WI38 (cell line): ENCODE measurements at regions not wholly inside any gene's neighbourhood (a gene's known extent, or its start where the extent isn't known, plus 50 kb on each side); places are given as distances from the start of the nearest gene placed in this dataset.

Experiments used
- H3K4me3 ChIP-seq: 2 replicates; pipeline ENCODE4 v1.5.1; 2011; ENCODE audit warnings: low read depth, mild to moderate bottlenecking, control low read depth, low read length
- TF ChIP-seq, protein P1 (sequence below): IDR thresholded peaks from 2 replicates; pipeline ENCODE4 v1.5.1; 2012; ENCODE audit warnings: low read depth, mild to moderate bottlenecking, control low read depth, low read length

DNA sequence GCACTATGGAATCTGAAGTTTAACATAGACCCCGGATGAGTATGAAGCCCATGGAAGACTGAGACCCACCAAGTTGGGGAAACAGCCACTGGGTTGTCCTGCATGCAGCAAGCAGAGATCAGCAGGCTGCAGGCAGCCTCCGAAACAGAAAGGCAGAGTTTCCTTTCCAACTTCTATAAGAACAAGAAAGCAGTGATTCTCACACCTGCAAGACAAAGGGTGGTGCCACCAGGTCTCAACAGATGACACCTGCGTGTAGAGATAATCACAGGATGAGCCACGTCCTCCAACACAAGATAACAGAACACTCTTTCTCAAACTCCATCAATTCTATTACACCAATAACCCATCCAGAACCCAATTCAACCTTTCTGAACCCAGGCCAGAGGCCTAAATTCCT is 457.9 kb downstream of the FOXO1 start:
- TF ChIP-seq, protein P1, sequence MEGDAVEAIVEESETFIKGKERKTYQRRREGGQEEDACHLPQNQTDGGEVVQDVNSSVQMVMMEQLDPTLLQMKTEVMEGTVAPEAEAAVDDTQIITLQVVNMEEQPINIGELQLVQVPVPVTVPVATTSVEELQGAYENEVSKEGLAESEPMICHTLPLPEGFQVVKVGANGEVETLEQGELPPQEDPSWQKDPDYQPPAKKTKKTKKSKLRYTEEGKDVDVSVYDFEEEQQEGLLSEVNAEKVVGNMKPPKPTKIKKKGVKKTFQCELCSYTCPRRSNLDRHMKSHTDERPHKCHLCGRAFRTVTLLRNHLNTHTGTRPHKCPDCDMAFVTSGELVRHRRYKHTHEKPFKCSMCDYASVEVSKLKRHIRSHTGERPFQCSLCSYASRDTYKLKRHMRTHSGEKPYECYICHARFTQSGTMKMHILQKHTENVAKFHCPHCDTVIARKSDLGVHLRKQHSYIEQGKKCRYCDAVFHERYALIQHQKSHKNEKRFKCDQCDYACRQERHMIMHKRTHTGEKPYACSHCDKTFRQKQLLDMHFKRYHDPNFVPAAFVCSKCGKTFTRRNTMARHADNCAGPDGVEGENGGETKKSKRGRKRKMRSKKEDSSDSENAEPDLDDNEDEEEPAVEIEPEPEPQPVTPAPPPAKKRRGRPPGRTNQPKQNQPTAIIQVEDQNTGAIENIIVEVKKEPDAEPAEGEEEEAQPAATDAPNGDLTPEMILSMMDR, result no peak
- H3K4me3 ChIP-seq, result no peak overlapping the region

- TF ChIP-seq, protein P1, result no peak
- no peak overlapping the region for H3K4me3 ChIP-seq
Observed at GRCh38 chr13:40210865-40211585, 455.4 kb downstream of the FOXO1 start.

GRCh38 chr13:40211586-40211968 is 454.9 kb downstream of the FOXO1 start:
- TF ChIP-seq, protein P1, result no peak
- no peak overlapping the region for H3K4me3 ChIP-seq

DNA sequence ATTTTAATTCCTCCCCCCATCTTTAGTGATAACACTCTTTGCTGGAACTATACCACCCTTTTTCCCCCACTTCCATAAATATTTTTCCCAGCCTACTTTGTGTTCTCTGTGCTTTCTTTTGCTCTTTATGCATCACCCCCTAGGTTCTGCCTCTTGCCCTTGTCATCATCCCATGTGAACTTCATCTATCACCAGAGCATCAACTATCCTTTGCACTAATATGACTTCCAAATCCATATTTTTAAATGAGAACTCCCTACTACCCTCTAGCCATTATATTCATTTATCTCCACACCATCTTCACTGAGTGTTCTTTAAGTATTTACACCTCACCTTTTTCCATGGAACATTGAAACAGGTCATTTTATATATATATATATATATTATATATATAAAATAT is 452.7 kb downstream of the FOXO1 start:
- H3K4me3 ChIP-seq, result no peak overlapping the region
- TF ChIP-seq, protein P1, result no peak

DNA sequence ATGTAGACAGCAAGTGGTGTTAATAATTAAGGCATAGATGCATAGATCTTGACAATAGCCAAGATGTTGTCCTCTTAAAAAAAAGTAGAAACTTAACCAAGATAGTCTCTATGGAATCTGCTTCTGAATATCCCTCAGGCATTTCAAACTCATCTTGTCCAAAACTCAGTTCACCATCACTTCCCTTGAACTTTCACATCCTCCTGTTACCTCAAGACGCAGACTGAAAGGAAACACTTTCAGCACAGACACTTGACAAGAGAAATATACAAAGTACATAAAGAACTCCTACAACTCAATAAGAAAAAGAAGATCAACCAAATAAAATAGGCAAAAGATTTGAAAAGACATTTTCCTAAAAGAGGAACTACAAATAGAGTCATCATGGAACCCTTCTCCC is 451.1 kb downstream of the FOXO1 start:
- H3K4me3 ChIP-seq, result no peak overlapping the region
- TF ChIP-seq, protein P1, result no peak

GRCh38 chr13:40215747-40216146 is 450.7 kb downstream of the FOXO1 start:
- TF ChIP-seq, protein P1, result no peak
- no peak overlapping the region for H3K4me3 ChIP-seq

- H3K4me3 ChIP-seq, result no peak overlapping the region
- TF ChIP-seq, protein P1, result no peak
Observed at GRCh38 chr13:40217675-40218074, 448.8 kb downstream of the FOXO1 start.
